HK-2 (cell line): ENCODE measurements at regions not wholly inside any gene's neighbourhood (a gene's known extent, or its start where the extent isn't known, plus 50 kb on each side); places are given as distances from the start of the nearest gene placed in this dataset.

ENCODE experiments used
- DNase-seq: peaks from one replicate; pipeline ENCODE4 v3.0.0-alpha.2; 2018; ENCODE audit not compliant: unreplicated experiment

GRCh38 chr6:106772270-106773142 is 143.1 kb downstream of the QRSL1 start:
- DNase-seq = no peak

DNA sequence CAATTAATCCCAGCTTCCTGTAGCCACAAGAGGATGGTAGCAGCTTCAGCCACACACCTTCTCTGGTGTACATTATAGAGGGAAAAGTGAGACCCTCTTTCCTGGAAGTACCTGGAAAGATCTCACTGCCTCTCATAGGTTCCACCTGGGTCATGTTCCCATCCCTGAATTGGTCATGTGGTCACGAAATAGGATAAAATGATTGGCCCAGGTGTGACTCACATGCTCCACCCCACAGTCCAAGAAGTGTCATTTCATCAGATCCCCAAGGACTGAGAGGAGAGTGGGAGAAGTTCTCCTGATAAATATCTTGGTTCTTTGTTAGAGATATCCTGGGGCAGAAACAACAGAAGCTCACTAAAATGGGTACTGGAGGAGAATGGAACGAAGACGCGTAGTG is 142.4 kb downstream of the QRSL1 start:
- no peak for DNase-seq

DNA sequence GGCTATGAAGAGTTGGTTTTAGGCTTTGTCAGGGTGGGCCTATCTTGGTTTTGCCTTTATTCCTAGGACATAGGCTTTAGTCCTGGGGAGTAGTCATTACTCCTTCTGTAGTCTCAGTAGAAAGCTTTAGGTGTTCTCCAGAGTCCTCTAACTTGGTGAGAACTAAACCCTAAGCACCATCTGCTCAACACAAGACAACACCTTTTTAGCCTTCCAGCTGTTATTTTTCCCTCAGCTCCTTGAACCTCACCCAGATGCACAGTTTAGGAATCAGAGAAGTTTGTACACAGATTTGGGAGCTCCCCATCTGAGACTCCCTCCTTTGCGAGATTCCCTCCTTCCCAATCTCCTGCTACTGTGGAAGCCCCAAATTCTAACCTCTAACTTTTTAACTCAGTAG is 141.3 kb downstream of the QRSL1 start:
- DNase-seq = no peak

DNA sequence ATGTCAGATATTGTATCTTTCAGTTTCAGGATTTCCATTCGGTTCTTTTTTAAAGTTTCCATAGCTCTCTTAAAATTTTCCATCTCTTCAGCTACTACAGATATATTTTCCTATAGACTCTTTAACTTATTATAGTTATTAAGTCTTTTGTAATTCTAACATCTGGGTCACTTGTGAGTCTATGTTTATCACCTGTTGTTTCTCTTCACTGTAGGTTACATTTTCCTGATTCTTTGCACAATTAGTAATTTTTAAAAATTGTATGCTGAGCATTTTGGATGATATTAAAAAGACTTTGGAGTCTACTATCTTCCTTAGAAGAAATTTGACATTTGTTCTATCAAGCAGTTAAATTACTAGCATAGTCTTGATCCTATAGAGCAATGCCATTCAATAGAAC is 140.7 kb downstream of the QRSL1 start:
- DNase-seq = no peak

DNA sequence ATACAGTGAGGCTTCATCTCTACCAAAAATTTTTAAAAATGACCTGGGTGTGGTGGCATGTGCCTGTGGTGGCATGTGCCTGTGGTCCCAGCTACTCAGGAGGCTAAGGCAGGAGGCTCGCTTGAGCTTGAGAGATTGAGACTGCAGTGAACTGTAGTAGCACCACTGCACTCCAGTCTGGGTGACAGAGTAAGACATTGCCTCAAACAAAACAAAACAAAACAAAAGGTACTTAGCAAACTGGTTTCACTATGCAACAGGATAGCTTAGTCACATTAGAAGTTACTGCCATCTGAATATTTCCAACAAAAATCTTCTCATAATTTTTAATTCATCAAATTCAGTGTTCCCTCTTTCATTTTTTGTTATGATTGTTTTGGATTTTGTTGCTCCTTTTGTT is 137.9 kb downstream of the QRSL1 start:
- no peak for DNase-seq

- DNase-seq = no peak
These were observed 136.8 kb downstream of the QRSL1 start for GRCh38 chr6:106766201-106766600.

GRCh38 chr6:106765496-106765895 is 136.1 kb downstream of the QRSL1 start:
- DNase-seq = no peak

DNA sequence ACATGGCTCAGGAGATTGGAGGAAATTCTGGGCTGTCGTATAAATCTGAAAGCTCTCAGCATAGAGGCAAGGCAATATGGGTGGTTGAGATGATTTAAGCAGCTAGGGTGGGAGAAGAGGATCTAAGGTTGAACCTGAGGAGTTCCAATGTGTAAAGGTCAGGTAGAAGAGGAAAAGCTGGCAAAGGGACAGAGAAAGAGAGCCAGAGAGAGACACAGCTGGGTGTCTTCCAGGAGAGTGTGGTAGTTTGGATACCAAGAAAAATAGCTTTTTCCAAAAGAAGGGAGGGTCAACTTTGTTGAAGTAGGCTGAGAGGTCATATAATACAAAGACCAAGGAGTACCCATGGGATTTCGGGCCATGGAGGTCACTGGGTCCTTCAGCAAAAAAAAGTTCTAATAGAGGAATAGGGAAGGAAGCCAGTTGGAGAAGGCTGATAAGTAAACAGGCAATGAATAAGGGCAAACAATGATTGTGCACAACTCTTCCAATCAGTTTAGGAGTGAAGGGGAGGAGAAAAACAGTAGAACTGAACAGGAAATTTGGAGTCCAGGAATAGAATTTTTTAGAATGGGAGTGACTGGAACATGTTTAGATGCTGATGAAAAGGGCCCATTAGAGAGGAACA is 135.1 kb downstream of the QRSL1 start:
- no peak for DNase-seq

DNA sequence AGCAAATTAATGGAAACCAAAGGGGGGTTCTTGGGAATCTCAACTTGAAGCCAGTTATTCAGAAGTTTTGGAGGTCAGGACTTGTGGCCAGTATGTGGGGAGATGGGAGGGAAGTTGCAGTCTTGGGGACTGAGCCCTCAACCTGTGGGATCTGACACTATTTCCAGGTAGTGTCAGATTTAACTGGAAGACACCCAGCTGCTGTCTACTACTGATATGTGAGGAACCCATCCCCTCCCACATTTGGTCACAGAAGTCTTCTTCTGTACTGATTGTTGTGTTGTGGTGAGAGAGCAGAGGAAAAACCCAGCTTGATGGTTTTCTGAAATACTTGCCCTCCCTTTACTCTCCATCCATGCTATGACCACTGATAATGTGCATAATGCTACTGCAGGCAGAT is 134.0 kb downstream of the QRSL1 start:
- no peak for DNase-seq

DNA sequence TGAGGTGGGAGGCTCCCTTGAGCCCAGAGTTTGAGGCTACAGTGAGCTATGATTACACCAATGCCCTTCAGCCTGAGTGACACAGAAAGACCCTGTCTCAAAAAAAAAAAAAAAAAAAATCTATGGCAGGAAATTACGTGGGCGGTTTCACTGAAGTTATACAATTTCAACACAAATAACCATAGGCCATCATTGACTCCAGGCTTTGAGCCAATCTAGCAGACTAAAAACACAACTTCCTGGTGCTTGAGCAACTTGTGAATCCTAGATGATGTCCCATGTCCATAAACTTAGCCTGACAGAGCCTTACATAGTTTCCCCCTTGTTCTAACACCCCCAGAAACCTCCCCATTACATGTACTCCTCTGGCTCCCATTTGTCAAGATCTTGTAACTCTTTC is 131.8 kb downstream of the QRSL1 start:
- no peak for DNase-seq

- no peak for DNase-seq
These were observed 129.7 kb downstream of the QRSL1 start for GRCh38 chr6:106759112-106759511.

GRCh38 chr6:106757722-106758467 is 128.5 kb downstream of the QRSL1 start:
- DNase-seq = no peak

DNA sequence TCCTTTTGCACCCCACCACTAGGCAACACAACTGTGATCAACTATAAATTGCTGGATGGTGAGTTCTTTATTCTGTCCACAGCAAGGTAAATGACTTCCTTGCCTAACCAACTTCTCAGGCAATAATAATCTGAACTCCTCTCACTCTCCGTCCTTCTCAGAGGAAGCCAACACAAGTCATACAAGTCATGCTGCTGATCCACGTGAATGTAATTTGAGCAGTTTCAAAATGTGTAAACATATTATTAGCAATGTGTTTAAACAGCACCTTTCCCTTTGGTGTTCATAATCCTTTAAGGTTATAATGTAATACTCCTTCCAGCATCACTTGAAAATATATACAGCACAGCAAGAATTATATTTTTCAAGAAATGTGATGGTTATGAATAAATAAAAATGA is 127.9 kb downstream of the QRSL1 start:
- no peak for DNase-seq

DNA sequence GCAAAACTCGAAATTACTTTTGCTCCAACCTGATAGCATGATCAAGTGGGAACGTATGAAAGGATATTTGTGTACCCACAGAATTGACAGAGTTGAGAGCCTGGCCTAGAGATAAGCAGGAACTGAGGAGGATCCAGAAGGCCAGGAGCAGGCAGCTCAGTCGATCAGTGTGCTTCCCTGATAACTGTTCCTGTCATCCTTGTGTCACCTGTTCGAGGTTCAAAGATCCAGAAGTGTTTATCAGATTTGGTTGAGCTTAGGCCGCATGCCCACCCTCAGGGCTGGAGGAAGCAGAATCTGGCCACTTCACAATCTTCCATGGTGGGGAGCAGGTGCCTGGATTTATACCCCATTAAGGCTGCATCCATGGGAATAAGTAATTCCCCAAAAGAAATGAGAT is 124.8 kb downstream of the QRSL1 start:
- no peak for DNase-seq

DNA sequence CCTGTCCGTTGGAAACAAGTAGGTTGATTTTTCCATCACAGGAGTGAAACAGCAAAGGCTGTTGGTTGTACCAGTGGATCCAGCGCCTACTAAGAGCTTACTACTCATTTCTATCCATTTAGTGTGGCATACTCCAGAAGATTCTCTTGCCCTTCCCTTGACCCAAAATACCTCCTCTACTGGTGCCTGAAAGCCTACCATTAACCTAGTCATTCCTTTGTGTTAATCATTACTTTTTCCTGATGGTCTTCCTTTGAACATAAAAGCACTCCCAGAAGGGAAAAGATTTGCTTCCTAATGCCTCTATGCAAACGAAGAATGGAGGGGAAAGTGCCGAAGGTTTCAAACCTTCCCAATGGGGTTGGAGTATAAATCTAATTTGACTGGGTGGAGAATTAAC is 123.3 kb downstream of the QRSL1 start:
- DNase-seq = no peak

- DNase-seq = peak; percentile 79
These were observed 122.3 kb downstream of the QRSL1 start for GRCh38 chr6:106751501-106752252.

DNA sequence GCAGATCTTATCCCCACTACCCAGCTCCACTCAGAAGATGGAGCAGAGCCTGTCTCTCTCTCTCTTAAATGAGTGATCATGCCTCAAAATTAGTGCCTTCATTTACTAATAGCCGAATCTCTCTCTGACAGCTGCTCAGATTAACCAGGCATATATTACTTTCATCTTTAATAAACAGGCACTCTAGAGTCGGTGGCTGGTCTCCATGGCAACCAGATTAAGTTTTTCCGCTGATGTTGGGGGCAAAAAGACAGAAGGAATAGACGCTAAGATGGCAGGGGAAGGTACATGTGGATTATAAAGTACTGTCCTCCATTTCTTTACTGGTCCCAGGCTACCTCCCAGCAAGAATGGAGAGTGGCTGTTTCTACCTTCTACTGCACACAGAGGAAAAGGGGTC is 121.6 kb downstream of the QRSL1 start:
- no peak for DNase-seq

DNA sequence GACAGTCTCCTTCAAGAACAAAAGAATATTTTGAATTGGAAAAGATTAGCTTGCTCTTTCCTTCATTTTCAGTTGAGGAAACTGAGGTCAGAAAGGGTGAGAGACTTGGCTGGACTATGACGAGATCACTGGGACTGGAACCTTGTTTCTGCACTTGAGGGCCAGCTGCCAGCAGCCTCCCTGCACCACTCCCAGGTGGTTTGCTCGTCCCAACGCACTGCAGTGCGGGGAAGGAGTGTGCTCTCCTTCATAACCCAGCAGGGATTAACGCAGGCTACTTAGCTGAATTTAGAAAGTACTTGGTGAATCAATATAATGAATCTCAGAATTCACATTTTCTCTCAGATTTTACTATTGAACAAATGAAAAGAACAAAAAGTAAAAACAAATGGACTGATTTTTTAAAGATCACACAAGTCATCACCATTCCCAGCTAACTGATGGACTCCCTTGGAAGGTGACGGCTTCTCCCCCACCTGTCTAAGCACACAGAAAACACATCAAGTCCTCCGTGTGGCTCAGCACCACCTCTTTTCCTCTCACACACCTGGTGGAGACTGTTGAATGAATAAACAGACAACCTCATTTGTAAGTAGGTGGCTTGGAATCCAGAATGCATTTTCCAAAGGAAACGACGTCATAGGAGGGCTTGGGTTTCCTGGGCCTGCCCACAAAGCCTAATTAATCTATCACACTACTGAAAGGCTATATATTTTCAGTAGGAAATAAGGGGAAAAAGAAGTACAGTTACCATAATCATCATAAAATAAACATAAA is 121.0 kb downstream of the QRSL1 start:
- DNase-seq = no peak

DNA sequence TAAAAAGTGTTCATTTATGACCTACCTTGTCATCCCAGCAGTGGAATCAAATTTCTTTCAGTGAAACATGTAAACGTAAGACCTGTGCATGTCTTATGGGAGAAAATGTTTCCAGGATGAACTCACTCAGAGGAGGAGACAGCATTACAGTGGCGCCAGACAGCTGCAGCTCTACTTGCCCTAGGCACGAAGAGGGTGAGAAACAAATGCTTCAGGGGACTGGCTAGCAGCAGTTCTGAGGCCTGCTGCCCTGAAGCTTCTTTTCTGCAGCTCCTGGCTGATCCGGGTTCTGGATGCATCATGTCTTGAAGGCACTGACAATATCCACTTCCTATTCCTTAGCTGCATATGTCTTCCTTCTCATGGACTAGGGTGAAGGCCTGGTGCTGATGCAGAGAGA is 120.2 kb downstream of the QRSL1 start:
- no peak for DNase-seq

GRCh38 chr6:106748547-106749207 is 119.3 kb downstream of the QRSL1 start:
- no peak for DNase-seq

DNA sequence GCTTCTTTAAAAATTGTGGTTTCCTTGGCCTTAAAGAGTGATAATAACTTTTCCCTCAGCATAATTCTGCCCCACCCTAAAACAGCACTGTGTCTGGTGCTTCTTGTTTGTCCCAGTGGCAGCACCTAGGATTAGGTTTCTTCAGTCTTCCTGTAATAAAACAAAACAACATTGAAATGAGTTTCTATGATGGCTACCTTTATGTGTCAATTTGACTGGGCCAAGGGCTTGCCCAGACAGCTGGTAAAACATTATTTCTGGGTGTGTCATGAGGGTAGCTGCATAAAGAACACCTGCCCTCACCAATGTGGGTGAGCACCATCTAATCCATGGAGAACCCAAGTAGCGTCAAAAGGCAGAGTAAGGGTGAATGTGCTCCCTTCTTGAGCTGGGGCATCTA is 117.8 kb downstream of the QRSL1 start:
- no peak for DNase-seq
